HG03108 (cell line): ENCODE measurements at regions not wholly inside any gene's neighbourhood (a gene's known extent, or its start where the extent isn't known, plus 50 kb on each side); places are given as distances from the start of the nearest gene placed in this dataset.

Source experiments
- ATAC-seq: cut with Tn5 transposase; IDR thresholded peaks from one replicate; pipeline ENCODE4 v1.9.1; 2021; ENCODE audit warnings: moderate library complexity; ENCODE audit not compliant: unreplicated experiment

GRCh38 chr2:18104595-18105224 is 226.2 kb downstream of the KCNS3 start:
- ATAC-seq, result no peak

GRCh38 chr2:18096836-18097405 is 218.5 kb downstream of the KCNS3 start:
- no peak for ATAC-seq

DNA sequence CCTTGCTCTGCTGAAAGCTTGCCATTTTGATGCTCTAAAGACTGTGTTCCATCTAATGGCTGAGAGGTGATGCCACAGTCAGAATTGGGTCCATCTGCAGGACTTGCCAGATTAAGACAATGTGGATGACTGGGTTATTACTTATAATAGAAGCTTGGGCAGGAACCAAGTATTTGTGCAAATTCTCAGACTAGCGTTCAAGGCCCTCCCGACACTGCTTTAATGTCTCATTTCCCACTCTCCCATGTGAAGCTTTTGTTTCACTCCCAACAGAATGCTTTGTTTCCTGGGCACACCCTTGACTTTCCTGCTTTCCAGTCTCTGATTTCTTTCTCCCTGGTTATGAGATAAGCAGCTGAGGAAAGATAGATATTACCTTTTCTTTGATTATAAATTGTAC is 215.8 kb downstream of the KCNS3 start:
- no peak for ATAC-seq

GRCh38 chr2:18093196-18093595 is 214.7 kb downstream of the KCNS3 start:
- ATAC-seq, result no peak

DNA sequence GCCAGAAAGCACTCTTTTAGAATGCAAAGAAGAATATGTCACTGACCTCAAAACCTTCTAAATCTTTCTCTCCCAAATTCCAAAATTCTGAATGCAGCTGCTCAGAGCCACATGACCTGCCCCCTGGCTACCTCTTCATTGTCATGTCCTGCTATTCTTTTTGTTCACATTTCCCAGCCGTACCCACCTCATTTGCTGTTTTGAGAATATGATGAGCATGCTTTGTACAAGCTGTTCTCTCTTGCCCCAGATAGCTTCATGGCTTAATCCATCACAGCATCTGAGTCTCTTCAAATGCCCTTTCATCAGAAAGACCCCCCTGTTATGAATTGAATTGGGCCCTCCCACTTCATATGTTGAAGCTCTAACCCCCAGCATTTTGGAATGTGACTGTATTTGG is 214.3 kb downstream of the KCNS3 start:
- ATAC-seq, result no peak

DNA sequence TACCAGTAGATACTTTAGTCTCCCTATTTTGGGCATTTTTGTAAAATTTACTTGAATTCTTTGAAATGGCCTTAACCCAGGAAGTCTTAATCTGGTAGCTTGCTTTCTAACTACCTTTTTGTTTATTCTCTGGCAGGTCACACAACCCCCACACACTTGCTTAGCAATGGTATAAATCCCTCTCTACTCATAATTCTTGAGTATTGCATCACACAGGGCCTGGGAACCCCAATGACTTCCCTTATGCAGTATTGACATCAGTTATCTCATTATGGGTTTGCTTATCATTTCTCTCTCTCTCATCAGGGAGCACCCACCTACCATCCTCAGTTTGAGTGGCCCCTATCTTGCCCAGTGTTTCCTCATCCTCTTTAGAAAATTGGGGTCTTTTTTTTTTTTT is 207.1 kb downstream of the KCNS3 start:
- no peak for ATAC-seq

GRCh38 chr2:18084376-18084775 is 205.9 kb downstream of the KCNS3 start:
- ATAC-seq, result no peak

- ATAC-seq, result no peak
Measured at GRCh38 chr2:18083806-18084205, 205.3 kb downstream of the KCNS3 start.

DNA sequence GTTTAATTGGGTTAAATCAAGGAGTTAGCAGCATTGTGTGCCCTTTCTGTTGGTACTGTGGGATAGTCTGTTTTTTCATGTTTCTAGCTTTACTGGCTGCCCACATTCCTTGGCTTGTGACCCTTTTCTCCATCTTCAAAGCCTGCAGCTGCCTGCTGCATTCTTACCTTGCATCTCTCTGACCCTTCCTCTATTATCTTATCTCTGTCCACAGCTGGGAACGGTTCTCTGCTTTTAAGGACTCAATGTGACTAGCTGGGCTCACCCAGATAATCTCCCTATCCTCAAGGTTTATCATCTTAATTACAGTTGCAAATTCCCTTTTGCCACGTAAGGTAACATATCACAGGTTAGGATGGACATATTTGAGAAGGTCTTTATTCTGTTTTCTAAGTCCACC is 199.7 kb downstream of the KCNS3 start:
- ATAC-seq, result no peak

- no peak for ATAC-seq
Measured at GRCh38 chr2:18077704-18078103, 199.2 kb downstream of the KCNS3 start.

DNA sequence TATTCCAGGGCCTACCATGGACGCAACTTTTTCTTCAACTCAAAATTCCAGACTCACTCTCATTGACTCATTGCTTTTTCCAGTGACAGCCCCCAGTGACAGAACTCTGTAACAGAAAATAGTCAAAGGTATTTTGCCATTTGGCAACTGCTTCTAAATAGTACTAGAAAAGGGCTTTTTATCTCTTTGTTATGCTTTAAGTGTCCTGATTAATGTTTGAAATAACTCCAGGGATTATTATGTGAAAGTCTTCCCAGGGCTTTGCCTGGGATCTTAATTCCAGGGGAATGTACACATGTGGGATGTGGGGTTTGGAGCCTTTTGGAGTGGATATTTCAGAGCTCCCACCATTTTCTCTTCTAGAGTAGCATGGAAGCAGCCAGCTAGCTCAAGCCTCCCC is 198.8 kb downstream of the KCNS3 start:
- ATAC-seq, result no peak

DNA sequence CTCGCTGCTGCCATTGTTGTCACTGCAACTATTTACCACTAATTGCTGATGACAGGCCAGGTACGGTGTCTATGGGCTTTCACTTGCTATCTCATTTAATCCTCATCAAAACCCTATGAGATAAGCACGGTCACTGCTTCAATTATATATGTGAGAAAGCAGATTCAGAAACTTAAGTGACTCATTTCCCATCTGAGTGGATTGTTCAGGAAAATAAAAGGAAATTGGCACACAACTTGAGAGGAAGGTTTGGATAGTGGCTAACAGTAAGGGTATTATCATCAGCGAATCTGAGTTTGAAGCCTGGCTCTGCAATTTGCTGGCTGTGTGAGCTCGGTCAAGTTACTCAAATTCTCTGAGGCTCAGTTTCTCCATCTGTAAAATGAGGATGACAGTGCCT is 196.0 kb downstream of the KCNS3 start:
- ATAC-seq, result no peak

- no peak for ATAC-seq
Measured at GRCh38 chr2:18073601-18074000, 195.1 kb downstream of the KCNS3 start.

- ATAC-seq, result no peak
Measured at GRCh38 chr2:18067588-18068384, 189.3 kb downstream of the KCNS3 start.

DNA sequence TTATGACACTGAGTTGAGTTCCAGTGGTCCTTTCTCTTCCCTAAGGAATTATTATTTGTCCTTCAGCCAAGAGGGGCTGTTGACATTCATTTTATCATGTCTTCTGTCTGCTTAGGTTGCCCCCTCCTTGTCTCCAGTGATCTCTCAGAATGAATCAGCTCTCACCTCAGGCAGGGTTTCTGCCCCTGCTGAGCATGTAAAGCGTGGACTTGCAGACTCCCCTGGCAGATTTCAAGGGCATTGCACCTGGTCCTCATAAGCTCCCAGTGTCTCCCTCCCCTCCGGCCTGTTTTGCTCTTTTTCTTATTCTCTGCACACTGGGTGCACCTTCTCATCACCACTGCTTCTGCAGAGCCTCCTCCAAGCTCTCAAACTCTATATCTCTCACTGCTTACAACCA is 188.4 kb downstream of the KCNS3 start:
- ATAC-seq, result no peak

DNA sequence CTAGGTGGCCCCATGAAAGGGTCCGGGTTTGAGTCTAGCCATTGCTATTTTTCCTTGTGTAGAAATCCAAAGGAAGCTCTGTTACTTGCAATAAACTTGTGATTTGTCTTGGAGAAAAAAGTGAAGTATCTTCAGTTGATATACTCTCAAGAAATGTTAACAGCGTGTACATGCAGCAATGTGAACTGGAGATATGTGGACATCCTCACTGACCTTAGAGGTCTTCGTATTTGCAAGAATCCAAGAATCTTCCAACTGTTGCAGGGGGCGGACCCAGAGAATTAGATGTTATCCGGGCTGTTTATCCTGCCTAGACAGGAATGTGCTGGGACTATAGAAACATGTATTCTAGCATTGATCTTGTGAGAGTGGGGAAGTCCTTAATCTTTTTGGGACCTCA is 187.6 kb downstream of the KCNS3 start:
- ATAC-seq, result no peak

GRCh38 chr2:18065249-18065648 is 186.8 kb downstream of the KCNS3 start:
- ATAC-seq, result no peak

DNA sequence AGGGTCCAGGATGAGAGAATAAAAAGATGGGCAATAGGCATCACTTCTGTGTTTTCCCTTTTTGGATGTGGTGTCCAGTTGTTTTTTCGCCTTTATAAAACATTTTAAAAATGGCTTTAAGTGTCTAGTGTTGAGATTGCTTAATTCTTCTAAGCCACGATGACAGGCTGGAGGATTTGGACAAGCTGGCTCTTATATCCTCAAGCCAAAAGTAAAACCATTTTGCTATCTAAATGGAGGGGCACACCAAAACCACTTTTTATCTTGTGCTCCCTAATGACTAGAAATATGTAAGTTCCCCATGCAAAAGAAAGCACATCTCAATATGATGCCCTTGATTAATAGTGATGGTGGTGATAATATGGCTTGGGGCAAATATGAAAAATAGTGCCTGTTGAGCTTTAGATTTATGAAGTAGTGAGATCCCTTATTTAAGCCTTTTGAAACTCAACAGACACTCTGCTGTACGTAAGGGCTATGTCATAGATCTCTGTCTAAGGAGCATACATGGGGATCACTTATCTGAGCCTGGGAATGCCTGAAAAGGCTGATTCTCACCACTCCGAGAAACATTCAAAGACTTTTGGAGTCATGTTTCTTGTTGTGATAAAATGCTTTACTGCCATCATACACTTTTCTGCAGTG is 185.5 kb downstream of the KCNS3 start:
- ATAC-seq, result no peak

DNA sequence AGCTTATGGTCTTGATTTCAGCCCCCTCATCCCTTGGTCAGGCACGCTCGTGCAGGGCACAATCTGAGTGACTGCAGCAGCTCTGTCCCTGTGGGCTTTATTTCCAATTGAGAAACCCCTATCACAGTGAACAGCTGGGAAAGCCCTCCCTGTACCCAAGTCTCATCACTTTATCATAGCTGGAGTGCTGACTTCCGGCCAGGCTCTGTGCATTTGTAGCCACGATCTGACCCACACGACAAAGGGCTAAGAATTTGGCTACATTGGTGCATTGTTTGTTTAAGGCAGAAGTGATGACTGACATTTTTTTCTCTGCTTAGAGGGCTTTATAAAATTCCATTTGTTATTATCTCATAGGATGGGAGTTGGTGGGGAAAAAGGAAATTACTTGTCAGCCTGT is 184.4 kb downstream of the KCNS3 start:
- no peak for ATAC-seq

DNA sequence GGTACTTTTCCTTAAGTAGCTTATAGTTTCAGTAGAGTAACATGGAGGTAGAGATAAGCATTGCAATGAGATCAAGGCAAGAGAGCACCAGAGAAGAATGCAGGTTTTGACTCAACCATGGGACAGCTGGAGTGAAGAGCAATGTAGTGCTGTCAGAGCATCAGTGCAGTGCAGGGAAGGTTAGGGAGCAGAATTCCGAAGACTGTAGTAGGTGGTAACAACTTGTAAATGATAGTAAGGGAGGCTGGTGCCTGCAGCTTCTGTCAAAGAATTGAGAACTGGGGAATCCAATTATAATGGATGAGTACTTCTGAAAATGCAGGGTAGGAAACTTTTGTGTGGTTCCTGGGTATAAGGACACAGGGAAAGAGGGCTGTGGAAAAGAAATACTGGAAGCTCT is 183.2 kb downstream of the KCNS3 start:
- no peak for ATAC-seq

DNA sequence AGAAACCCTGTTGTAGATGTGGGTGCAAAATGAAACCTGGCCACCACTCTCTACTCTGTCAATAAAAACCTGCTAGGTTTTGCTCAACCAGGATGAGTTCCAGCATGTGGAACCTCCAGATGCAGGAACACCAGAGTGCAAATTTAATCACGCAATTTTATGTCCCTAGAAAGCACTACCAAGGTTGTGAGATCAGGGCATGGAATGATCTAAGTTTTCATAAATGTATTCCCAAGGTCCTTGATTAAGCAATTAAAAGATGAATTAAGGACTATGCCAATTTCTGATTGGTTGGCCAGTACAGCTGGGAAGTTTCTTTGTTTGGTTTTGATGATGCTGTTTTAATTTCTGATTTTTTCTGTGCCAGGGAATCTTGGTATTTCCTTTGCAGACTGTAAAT is 179.2 kb downstream of the KCNS3 start:
- ATAC-seq, result no peak

DNA sequence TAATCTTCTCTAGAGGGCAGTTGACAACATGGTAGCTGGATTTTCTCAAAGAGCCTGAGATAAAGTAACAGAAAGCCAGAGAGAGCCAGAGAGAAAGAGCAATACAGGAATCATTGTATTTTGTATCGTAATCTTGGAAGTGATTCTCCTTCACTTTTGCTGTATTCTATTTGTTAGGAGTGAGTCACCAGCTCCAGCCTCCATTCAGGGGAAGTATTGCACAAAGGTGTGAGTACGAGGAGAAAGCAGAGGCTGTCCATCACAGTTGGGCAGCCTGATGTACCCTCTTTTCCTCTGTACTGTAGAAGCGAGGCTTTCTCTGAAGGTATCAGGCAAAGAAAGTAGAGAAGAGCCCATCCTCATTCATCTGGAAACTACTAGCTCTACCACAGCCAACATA is 176.8 kb downstream of the KCNS3 start:
- ATAC-seq, result no peak
